A549 (cell line): ENCODE measurements at regions not wholly inside any gene's neighbourhood (a gene's known extent, or its start where the extent isn't known, plus 50 kb on each side); places are given as distances from the start of the nearest gene placed in this dataset.

Source experiments
- ATAC-seq, 2 experiments: fragments of 200-7000 bp in 1 of 2; fragments of >200 bp in 1 of 2; cut with Nextera tagmentation in 1 of 2; cut with Tn5 transposase in 1 of 2; 3 replicates each; pipeline versions ENCODE4 v1.8.0 to v1.9.1; 2018 to 2020; ENCODE audit warnings: mild to moderate bottlenecking in 1 of 2, moderate library complexity in 1 of 2
- CTCF ChIA-PET: fragments of 300-600 bp; sonication (Branson Sonifier 250); formaldehyde crosslinking; extraction: SDS; loops from one replicate; lab custom pipeline; 2021; ENCODE audit warnings: antibody characterized with exemption, inconsistent platforms; lab: Yijun Ruan, JAX
- POLR2A ChIA-PET: fragments of 350-600 bp; formaldehyde crosslinking; extraction: SDS; loops from one replicate; lab custom pipeline; 2021; ENCODE audit warnings: antibody characterized with exemption, inconsistent platforms; lab: Yijun Ruan, JAX
- DNase-seq, 2 experiments: peaks; one replicate each; pipeline versions ENCODE4 v3.0.0 to v3.0.0-alpha.2; 2011 to 2016; ENCODE audit warnings: low read depth in 1 of 2, low spot score in 1 of 2
- FAIRE-seq: peaks from 2 replicates; lab custom pipeline; 2011; peaks lifted over from hg19 to GRCh38; lab: Jason Lieb, UNC
- H3K27ac ChIP-seq, 2 experiments: fragments of >200 bp; sonication (Bioruptor Twin); formaldehyde crosslinking; 3 replicates each; pipeline ENCODE4 v1.5.1; 2016 to 2017
- H3K4me1 ChIP-seq: fragments of >200 bp; sonication (Bioruptor Twin); formaldehyde crosslinking; 3 replicates; pipeline ENCODE4 v1.6.1; 2016
- H3K4me2 ChIP-seq: fragments of >200 bp; sonication (Bioruptor Twin); formaldehyde crosslinking; 3 replicates; pipeline ENCODE4 v1.6.1; 2016
- H3K4me3 ChIP-seq: fragments of >200 bp; sonication (Bioruptor Twin); formaldehyde crosslinking; 3 replicates; pipeline ENCODE4 v1.5.1; 2016
- H3K9me3 ChIP-seq: fragments of >200 bp; sonication (Bioruptor Twin); formaldehyde crosslinking; 3 replicates; pipeline ENCODE4 v1.6.1; 2016
- CBX8 ChIP-seq: fragments of 200-600 bp; sonication (generic); IDR thresholded peaks from 2 replicates; pipeline ENCODE4 v1.6.1; 2016
- CHD4 ChIP-seq: fragments of 200-600 bp; sonication (generic); IDR thresholded peaks from 2 replicates; pipeline ENCODE4 v1.6.1; 2016; ENCODE audit warnings: antibody characterized with exemption, mild to moderate bottlenecking, borderline replicate concordance
- EHF ChIP-seq: fragments of 250-450 bp; sonication (Bioruptor Pico); IDR thresholded peaks from 2 replicates; pipeline ENCODE4 v1.5.0; 2020; ENCODE audit warnings: mild to moderate bottlenecking
- FOSB ChIP-seq: fragments of 250-450 bp; sonication (Bioruptor Pico); IDR thresholded peaks from 2 replicates; pipeline ENCODE4 v1.5.0; 2020; ENCODE audit warnings: mild to moderate bottlenecking, moderate library complexity
- FOXS1 ChIP-seq: fragments of 250-450 bp; sonication (Bioruptor Pico); IDR thresholded peaks from 2 replicates; pipeline ENCODE4 v1.5.0; 2020; ENCODE audit warnings: mild to moderate bottlenecking, moderate library complexity
- HDAC2 ChIP-seq: fragments of 200-600 bp; sonication (generic); IDR thresholded peaks from 2 replicates; pipeline ENCODE4 v1.6.1; 2016
- HOXA7 ChIP-seq: fragments of 250-450 bp; sonication (Bioruptor Pico); IDR thresholded peaks from 2 replicates; pipeline ENCODE4 v1.5.0; 2020; ENCODE audit warnings: mild to moderate bottlenecking, moderate library complexity
- NFE2L2 ChIP-seq: fragments of 150-350 bp; conservative IDR thresholded peaks from 2 replicates; pipeline ENCODE4 v1.6.1; 2014; ENCODE audit warnings: low read length
- POLR2A ChIP-seq: IDR thresholded peaks from 2 replicates; pipeline ENCODE4 v1.6.1; 2012; ENCODE audit warnings: mild to moderate bottlenecking, low read length
- RAD21 ChIP-seq, 2 experiments: fragments of >200 bp in 1 of 2; sonication (Bioruptor Twin) in 1 of 2; formaldehyde crosslinking in 1 of 2; IDR thresholded peaks in 1 of 2; conservative IDR thresholded peaks in 1 of 2; 2 replicates in 1 of 2; 3 replicates in 1 of 2; pipeline ENCODE4 v1.6.1; 2012 to 2018; ENCODE audit warnings: inconsistent platforms in 1 of 2
- RARB ChIP-seq: fragments of 250-450 bp; sonication (Bioruptor Pico); IDR thresholded peaks from 2 replicates; pipeline ENCODE4 v1.8.0; 2021; ENCODE audit warnings: mild to moderate bottlenecking, moderate library complexity
- RNF2 ChIP-seq: fragments of 200-600 bp; sonication (generic); IDR thresholded peaks from 2 replicates; pipeline ENCODE4 v1.6.1; 2016; ENCODE audit warnings: low read depth, mild to moderate bottlenecking, antibody characterized with exemption, moderate library complexity, borderline replicate concordance
- TFCP2L1 ChIP-seq: fragments of 250-450 bp; sonication (Bioruptor Pico); IDR thresholded peaks from 2 replicates; pipeline ENCODE4 v1.5.0; 2021; ENCODE audit warnings: mild to moderate bottlenecking
- TP53 ChIP-seq: fragments of 250-450 bp; sonication (Bioruptor Pico); IDR thresholded peaks from 2 replicates; pipeline ENCODE4 v1.5.0; 2021; ENCODE audit warnings: mild to moderate bottlenecking, moderate library complexity
- ZSCAN20 ChIP-seq: fragments of 250-450 bp; sonication (Bioruptor Pico); IDR thresholded peaks from 2 replicates; pipeline ENCODE4 v1.8.0; 2022; ENCODE audit warnings: mild to moderate bottlenecking, moderate library complexity
- WGBS: methylation state at CpG from one replicate; pipeline ENCODE4 v1.1.6; 2017; ENCODE audit errors: missing lambda C conversion rate; 5-methylcytosine and 5-hydroxymethylcytosine counted together
- TF ChIP-seq, protein P1 (sequence below): fragments of 250-450 bp; sonication (Bioruptor Pico); IDR thresholded peaks from 2 replicates; pipeline ENCODE4 v1.5.0; 2020; ENCODE audit warnings: low read depth, mild to moderate bottlenecking, moderate library complexity
- TF ChIP-seq, protein P2 (sequence below): fragments of >200 bp; sonication (Bioruptor Twin); formaldehyde crosslinking; IDR thresholded peaks from 2 replicates; pipeline ENCODE4 v1.6.1; 2016
- TF ChIP-seq, protein P3 (sequence below): fragments of >200 bp; sonication (Bioruptor Twin); formaldehyde crosslinking; IDR thresholded peaks from 3 replicates; pipeline ENCODE4 v1.5.1; 2016
- TF ChIP-seq, protein P4 (sequence below): fragments of 250-450 bp; sonication (Bioruptor Pico); IDR thresholded peaks from 2 replicates; pipeline ENCODE4 v1.5.0; 2021; ENCODE audit warnings: mild to moderate bottlenecking, moderate library complexity, borderline replicate concordance
- TF ChIP-seq, protein P5 (sequence below): fragments of >200 bp; sonication (Bioruptor Twin); formaldehyde crosslinking; IDR thresholded peaks from 3 replicates; pipeline ENCODE4 v1.6.1; 2016

DNA sequence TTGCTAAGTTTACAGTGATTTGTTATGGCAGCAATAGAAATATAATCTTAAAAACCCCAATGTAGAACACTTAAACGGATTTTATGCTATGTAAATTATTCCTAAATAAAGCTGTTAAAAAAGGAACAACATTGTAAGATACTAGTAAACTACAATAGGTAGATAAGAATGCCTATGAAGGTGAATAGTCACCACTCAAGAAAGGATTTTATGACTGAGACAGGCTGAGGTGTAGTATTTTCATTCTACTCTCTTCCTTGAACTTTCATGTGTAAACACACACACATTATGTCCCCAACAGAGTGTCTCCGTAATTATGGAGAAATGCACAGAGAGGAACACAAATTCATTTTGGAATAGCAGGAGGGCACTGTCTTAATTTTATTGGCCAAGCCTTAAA lies 183.9 kb upstream of the ST6GAL2 start (continued):
- no peak for TF ChIP-seq NFE2L2
- TF ChIP-seq FOSB (CRISPR knock-in tag): no peak
- TF ChIP-seq, protein P1, sequence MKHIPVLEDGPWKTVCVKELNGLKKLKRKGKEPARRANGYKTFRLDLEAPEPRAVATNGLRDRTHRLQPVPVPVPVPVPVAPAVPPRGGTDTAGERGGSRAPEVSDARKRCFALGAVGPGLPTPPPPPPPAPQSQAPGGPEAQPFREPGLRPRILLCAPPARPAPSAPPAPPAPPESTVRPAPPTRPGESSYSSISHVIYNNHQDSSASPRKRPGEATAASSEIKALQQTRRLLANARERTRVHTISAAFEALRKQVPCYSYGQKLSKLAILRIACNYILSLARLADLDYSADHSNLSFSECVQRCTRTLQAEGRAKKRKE (CRISPR knock-in tag): no peak
- TF ChIP-seq HOXA7: no peak
- TF ChIP-seq, protein P2, sequence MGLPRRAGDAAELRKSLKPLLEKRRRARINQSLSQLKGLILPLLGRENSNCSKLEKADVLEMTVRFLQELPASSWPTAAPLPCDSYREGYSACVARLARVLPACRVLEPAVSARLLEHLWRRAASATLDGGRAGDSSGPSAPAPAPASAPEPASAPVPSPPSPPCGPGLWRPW: no peak
- TF ChIP-seq, protein P3, sequence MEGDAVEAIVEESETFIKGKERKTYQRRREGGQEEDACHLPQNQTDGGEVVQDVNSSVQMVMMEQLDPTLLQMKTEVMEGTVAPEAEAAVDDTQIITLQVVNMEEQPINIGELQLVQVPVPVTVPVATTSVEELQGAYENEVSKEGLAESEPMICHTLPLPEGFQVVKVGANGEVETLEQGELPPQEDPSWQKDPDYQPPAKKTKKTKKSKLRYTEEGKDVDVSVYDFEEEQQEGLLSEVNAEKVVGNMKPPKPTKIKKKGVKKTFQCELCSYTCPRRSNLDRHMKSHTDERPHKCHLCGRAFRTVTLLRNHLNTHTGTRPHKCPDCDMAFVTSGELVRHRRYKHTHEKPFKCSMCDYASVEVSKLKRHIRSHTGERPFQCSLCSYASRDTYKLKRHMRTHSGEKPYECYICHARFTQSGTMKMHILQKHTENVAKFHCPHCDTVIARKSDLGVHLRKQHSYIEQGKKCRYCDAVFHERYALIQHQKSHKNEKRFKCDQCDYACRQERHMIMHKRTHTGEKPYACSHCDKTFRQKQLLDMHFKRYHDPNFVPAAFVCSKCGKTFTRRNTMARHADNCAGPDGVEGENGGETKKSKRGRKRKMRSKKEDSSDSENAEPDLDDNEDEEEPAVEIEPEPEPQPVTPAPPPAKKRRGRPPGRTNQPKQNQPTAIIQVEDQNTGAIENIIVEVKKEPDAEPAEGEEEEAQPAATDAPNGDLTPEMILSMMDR: no peak
- TF ChIP-seq CHD4: no peak

DNA sequence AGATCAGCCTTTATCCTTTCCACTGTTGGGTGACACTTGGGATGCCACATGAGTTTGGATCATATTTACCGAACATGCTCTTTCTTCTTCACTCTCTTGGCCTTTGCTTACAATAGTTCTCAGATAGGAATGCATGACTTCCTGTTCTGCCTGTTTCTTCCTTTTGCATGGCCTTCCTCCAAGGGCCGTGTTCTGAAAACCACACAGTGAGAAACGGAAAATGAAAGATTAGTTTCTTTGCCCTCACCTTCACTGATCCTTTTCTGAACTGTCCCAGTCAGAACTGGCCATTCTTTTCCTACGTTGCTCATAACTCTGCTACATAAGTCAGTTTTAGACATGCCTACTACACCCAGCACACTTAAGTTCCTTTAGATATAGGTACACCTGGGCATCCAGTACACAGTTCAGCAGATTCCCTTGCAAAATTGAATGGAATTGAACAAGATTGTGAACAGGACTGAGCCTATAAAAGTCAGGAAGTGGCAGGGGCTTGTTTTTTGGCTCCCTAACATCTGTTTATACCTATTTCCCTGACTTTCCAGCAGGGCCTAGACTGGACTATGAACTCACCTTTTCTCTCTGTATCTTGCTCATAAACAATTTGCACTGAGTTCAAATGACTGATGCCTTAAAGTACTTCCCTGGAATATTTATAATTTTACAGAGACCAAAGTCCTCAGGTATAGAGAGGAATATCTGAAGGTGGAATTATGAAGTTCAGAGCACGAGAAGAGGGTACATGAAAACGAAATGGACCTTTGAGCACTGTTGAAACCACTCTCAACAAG lies 186.4 kb upstream of the ST6GAL2 start:
- no peaks in the 10 kb centered on the region for H3K9me3 ChIP-seq
- no peak overlapping the region for H3K4me3 ChIP-seq
- ATAC-seq: no peak
- H3K27ac ChIP-seq: no peak overlapping the region
- POLR2A ChIA-PET: no interaction called here
- WGBS: 72% methylated on average over 6 of the region's 6 CpGs
- DNase-seq: no peak
- CTCF ChIA-PET: no interaction called here
- no peak for FAIRE-seq
- no peak overlapping the region for H3K4me2 ChIP-seq
- TF ChIP-seq, protein P4, sequence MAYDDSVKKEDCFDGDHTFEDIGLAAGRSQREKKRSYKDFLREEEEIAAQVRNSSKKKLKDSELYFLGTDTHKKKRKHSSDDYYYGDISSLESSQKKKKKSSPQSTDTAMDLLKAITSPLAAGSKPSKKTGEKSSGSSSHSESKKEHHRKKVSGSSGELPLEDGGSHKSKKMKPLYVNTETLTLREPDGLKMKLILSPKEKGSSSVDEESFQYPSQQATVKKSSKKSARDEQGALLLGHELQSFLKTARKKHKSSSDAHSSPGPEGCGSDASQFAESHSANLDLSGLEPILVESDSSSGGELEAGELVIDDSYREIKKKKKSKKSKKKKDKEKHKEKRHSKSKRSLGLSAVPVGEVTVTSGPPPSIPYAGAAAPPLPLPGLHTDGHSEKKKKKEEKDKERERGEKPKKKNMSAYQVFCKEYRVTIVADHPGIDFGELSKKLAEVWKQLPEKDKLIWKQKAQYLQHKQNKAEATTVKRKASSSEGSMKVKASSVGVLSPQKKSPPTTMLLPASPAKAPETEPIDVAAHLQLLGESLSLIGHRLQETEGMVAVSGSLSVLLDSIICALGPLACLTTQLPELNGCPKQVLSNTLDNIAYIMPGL (CRISPR knock-in tag): no peak
- TF ChIP-seq TP53 (CRISPR knock-in tag): no peak
- no peak for TF ChIP-seq HDAC2
- TF ChIP-seq EHF: no peak
- TF ChIP-seq RARB (CRISPR knock-in tag): no peak
- no peak for TF ChIP-seq NFE2L2
- no peak for TF ChIP-seq TFCP2L1
- no peak for TF ChIP-seq RNF2
- TF ChIP-seq FOXS1: no peak
- no peak for TF ChIP-seq POLR2A
- no peak for TF ChIP-seq ZSCAN20 (CRISPR knock-in tag)
- no peak for TF ChIP-seq CBX8
- TF ChIP-seq RAD21 (conservative IDR thresholded peaks at IDR 0.05 in 1 of 2, IDR thresholded peaks at IDR 0.05 in 1 of 2): no peak
- TF ChIP-seq, protein P5, sequence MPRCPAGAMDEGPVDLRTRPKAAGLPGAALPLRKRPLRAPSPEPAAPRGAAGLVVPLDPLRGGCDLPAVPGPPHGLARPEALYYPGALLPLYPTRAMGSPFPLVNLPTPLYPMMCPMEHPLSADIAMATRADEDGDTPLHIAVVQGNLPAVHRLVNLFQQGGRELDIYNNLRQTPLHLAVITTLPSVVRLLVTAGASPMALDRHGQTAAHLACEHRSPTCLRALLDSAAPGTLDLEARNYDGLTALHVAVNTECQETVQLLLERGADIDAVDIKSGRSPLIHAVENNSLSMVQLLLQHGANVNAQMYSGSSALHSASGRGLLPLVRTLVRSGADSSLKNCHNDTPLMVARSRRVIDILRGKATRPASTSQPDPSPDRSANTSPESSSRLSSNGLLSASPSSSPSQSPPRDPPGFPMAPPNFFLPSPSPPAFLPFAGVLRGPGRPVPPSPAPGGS: no peak
- H3K4me1 ChIP-seq: 0 out of 3 replicates have a peak, but pooled peaks cover 5% of the 10 kb centered on the region
